ENCODE measurements at regions not wholly inside any gene's neighbourhood (a gene's known extent, or its start where the extent isn't known, plus 50 kb on each side); places are given as distances from the start of the nearest gene placed in this dataset.

- no peak for TF ChIP-seq CTCF (IDR thresholded peaks at IDR 0.05)
- TF ChIP-seq POLR2AphosphoS5 (IDR thresholded peaks at IDR 0.05; ENCODE audit: insufficient read depth in 1 of 2, low read depth in 1 of 2), result no peak
- no peak for TF ChIP-seq POLR2A (IDR thresholded peaks at IDR 0.05)
These were observed 351.8 kb downstream of the OTOL1 start for GRCh38 chr3:161848376-161848775.
